HT1080 (cell line): ENCODE measurements at regions not wholly inside any gene's neighbourhood (a gene's known extent, or its start where the extent isn't known, plus 50 kb on each side); places are given as distances from the start of the nearest gene placed in this dataset.

Experiments
- DNase-seq: peaks from one replicate; pipeline ENCODE4 v3.0.0-alpha.2; 2015; ENCODE audit warnings: low read depth

- DNase-seq: no peak
Observed at GRCh38 chrX:8319359-8319758, 145.3 kb upstream of the VCX3B start.

- DNase-seq: no peak
Observed at GRCh38 chrX:8323356-8323755, 141.3 kb upstream of the VCX3B start.

DNA sequence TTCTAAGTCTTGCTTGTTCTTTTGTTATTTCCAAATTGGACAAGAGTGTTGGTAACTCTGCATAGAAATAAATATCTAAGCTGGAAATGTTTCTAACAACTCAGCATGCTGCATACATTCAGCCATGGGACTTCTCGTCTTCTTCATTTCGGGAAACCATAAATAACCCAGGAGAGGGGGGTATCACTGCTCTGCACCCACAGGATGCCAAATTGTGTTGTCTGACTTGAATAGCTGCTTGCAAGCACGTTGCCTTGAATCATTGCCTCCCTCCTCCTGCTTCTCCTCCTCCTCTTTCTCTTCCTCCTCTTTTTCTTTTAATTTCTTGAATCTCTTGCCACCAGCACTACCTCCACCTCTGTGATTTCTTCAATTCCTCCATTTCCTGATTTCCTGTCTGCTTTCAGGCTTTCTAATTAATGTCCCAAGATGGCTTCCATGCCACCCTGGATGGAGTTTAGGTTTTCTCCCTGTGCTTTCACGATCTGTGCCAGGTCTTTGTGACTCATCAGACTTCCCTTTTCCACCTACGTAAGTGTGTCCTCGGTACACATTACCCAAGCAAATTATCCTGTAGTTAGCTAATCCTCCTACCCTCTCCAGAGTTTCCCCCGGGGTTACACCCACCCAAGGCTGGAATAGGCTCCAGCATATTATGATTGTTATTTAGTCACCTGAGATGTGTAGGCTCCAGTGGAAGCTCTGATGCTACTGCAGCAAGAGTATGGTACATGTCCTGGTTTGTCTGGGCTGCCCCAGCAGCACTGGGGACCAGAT lies 122.6 kb upstream of the VCX3B start:
- DNase-seq: peak; percentile 58

DNA sequence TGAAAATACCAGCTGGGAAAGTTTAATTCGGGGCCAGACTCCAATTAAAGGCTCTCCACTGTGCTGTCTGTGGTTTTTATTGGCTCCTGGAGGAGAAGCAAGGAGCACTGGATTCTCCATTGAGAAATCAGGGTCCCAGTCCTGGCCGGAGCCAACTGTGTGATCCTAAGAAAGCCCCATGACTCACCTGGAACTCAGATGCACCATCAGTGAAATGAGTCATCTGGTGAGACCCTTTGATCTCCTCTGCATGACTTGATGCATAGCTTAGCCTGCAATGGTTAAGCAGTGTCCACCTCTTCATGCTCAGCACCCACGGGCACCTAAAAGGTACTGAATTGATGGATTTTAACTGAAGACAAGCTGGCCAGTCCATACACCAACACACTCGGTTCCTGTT lies 119.2 kb upstream of the VCX3B start:
- DNase-seq: peak; percentile 76

GRCh38 chrX:8346060-8346459 lies 118.6 kb upstream of the VCX3B start:
- no peak for DNase-seq

DNA sequence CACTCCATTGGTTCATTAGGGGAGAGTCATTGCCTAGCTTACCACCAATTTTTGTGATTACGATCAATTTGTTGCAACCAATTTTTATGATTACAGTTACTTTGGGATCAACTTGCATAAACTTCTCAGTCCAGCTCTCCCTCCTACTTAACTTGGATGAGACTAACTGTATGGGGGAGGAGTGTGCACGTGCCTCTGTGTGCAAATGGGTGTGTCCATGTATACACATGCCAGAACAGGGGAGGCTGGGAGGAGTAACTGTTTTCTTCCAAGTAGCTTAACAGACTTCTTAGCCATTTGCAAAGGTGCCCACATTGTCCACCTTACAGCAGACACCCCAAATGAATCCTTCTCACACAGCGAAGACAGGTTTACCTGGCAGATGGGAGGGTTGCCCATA lies 117.7 kb upstream of the VCX3B start:
- no peak for DNase-seq

- DNase-seq: no peak
Observed at GRCh38 chrX:8349816-8350544, 114.7 kb upstream of the VCX3B start.

DNA sequence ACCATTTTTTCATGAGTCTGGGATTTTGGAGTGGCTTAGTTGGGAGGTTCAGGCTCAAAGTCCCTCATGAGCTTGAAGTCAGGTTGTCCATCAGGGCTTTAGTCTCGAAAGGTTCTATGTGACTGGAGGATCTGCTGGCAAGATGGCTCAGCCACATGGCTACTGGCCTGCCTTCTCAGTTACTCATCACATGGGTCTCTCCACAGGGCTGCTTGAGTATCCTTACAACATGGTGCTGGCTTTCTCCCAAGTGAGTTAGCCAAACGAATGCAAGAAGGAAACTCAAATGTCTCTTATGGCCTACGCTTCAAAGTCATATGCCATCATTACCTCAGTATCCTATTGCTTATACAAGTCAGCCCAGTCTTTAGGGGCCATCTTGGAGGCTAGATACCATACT lies 106.3 kb upstream of the VCX3B start:
- DNase-seq: no peak

DNA sequence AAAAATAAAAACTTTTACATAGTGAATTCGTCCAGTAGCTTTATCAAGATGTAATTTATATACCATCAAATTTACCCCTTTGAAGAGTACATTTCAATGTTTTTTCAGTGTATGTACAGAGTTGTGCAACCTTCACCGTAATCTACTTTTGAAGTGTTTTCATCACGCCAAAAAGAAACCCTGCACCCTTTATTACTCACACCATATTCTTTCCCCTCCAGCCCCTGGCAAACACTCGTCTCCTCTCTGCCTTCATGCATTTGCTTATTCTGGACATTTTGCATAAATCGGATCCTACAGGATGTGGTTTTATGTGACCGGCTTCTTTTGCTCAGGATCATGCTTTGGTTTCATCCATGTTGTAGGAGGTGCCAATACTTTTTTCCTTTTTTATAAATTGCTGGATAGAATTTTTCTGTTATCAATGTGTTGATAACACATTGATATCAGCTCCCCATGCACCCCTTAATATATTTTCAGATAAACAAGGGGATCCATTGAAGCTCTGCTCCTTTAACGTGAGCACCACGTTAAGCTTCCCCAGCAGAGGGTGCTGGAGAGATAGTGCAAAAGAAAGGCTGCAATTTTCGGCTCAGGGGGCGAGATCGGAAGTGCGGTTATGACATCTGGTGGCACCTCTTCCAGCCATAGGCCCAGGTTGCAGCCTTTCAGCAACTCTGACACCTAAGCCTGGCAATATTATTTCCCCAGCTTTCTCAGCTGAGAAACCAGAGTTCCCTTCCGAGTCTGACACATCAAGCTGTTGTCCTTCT lies 100.1 kb upstream of the VCX3B start:
- peak; percentile 48 for DNase-seq

DNA sequence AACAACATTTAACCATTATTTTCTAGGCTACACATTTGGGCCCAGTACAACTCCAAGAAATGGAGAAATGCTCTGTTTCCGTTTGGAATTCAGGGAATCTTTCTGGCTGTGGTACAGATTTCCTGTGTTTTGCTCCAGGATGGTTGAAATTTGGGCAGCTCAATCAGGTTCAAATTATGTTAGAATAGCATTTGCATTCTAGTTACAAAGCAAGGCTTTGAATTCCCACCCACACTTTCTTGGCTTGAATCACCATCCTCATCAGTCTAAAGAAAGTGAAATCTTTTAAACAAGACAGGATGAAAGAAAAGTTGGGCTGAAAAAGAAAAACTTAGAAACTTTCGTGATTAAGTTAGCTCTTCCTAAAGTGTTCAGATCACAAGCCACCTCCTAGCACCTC lies 98.1 kb upstream of the VCX3B start:
- no peak for DNase-seq

- peak; percentile 34 for DNase-seq
Observed at GRCh38 chrX:8374041-8374825, 90.4 kb upstream of the VCX3B start.

DNA sequence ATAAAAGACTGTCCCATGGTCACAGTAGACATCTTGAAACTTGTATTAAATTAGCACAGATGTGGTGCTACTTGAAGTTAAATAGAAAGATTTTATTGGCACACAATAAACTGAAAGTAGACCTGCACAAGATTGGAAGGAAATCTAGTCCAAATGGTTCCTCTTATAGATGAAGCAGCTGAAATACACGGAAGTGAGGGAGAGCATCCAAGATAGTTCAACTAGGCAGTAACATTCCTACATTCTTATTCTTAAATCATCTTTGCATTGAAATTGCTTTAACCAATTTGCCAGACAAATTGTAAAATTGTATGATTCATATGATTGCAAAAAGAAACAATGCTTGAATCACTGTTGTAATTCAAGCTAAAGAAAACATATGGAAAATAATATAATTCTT lies 87.6 kb upstream of the VCX3B start:
- no peak for DNase-seq

DNA sequence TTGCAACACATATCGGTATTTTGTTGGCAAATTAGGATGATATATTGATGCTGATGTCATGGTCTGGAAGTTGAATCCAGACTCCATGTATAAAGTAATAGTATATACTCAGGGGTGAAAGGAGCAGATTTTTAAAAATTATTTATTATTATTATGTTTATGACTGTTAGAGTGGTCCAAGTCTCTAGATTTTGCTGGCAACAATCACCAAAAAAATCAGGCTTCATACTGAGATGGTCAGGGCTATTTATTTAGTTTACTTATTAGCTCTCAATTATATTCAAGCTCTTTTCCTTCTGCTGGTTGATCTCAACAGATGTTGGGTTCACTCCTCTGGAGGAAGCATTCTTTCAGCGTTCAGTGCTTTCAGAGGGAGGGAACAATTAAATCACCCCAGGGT lies 73.9 kb upstream of the VCX3B start:
- DNase-seq: no peak

DNA sequence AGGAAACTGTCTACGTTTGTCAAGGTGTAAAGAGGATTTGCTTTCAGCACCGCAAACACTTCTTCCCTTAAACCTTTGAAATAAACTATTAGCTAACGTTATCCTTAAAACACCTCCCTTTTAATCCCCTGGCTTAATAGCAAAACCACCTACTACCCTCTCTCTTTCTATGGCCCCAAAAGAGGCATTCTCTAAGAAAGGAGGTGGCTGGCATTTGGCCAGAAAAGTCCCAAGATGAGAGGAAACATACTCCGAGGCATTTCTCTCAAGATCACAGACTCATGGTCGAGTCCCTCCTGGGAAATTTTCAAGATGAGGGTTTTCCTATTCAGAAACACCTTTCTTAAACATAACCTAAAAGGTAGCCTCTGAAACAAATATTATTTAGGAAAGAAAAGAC lies 60.6 kb upstream of the VCX3B start:
- DNase-seq: no peak

GRCh38 chrX:8404471-8404870 lies 60.2 kb upstream of the VCX3B start:
- no peak for DNase-seq

GRCh38 chrX:8404926-8405325 lies 59.7 kb upstream of the VCX3B start:
- no peak for DNase-seq

DNA sequence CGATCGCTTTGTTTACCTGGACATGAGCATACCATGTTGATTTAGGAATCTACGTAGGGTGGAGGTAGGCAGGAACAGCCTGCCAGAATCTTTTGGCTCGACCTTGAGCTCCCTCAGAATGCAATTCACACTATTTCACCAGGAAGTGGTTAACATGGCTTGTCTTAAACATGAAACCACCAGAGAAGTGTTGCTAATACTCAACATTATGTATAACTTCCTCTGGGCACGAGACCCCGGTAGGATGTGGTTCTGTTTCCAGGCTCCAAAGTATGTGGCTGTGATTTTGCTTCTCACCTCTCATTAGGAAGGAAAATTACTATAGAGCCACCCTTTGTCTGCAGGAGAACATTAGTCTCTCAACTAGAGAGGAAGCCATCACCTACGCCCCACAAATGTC lies 59.0 kb upstream of the VCX3B start:
- peak; percentile 53 for DNase-seq

DNA sequence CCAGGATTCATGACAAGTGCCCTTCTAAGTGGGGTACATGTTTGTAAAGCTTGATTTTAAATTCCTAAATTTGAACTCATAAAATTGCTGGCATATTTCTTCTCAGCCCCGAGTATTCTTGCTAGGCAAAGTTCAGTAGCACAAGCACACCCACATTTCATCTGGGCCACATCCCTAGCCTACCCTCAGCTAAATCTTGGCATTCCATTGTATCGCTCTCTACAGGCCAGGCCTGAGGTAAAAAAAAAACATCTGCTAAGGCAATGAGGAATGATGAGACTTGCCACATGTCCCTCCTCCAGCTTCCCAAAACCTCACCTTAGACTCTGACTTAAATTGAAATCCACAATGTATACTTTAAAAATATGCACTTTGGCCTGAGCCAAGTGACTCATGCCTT lies 51.4 kb upstream of the VCX3B start:
- no peak for DNase-seq
